ENCODE measurements at regions not wholly inside any gene's neighbourhood (a gene's known extent, or its start where the extent isn't known, plus 50 kb on each side); places are given as distances from the start of the nearest gene placed in this dataset.
"Not testable (repeated sequence)": the region's sequence is repeated elsewhere in the genome, so short reads cannot be mapped to it uniquely, and the experiment has no call there.

- ATAC-seq (no peak), DNase-seq (no peak)
- Mint-ChIP-seq H3K4me3 (no peak overlapping the region), H3K9me3 (peaks cover 7% of the 10 kb centered on the region), H3K36me3 (ENCODE audit: insufficient read depth) (no peaks in the 10 kb centered on the region), H3K27me3 (ENCODE audit: low read depth) (peaks cover 3% of the 10 kb centered on the region), H3K4me1 (ENCODE audit: low read depth) (no peaks in the 10 kb centered on the region)
Observed at GRCh38 chr5:57715296-57715695, 232.7 kb upstream of the ACTBL2 start.

GRCh38 chr5:57713535-57713934 is 230.9 kb upstream of the ACTBL2 start:
- not testable (repeated sequence) for ATAC-seq; H3K27me3 Mint-ChIP-seq (ENCODE audit: low read depth); DNase-seq; H3K4me1 Mint-ChIP-seq (ENCODE audit: low read depth); H3K36me3 Mint-ChIP-seq (ENCODE audit: insufficient read depth); H3K4me3 Mint-ChIP-seq
- peaks cover 12% of the 10 kb centered on the region for H3K9me3 Mint-ChIP-seq

- no peak for ATAC-seq
- no peak for DNase-seq
- Mint-ChIP-seq H3K36me3 (ENCODE audit: insufficient read depth) (no peaks in the 10 kb centered on the region), H3K4me1 (ENCODE audit: low read depth) (no peaks in the 10 kb centered on the region), H3K27me3 (ENCODE audit: low read depth) (peaks cover 5% of the 10 kb centered on the region), H3K4me3 (no peak overlapping the region), H3K9me3 (peaks cover 12% of the 10 kb centered on the region)
Observed at GRCh38 chr5:57711946-57712345, 229.3 kb upstream of the ACTBL2 start.

- no peaks in the 10 kb centered on the region for H3K4me1 Mint-ChIP-seq (ENCODE audit: low read depth)
- no peak for DNase-seq
- H3K9me3 Mint-ChIP-seq, result peaks cover 12% of the 10 kb centered on the region
- ATAC-seq, result no peak
- peaks cover 5% of the 10 kb centered on the region for H3K27me3 Mint-ChIP-seq (ENCODE audit: low read depth)
- H3K4me3 Mint-ChIP-seq, result no peak overlapping the region
- H3K36me3 Mint-ChIP-seq (ENCODE audit: insufficient read depth), result no peaks in the 10 kb centered on the region
Observed at GRCh38 chr5:57711471-57711870, 228.9 kb upstream of the ACTBL2 start.

- Mint-ChIP-seq H3K4me1 (ENCODE audit: low read depth) (no peaks in the 10 kb centered on the region), H3K27me3 (ENCODE audit: low read depth) (peaks cover 5% of the 10 kb centered on the region), H3K36me3 (ENCODE audit: insufficient read depth) (no peaks in the 10 kb centered on the region), H3K4me3 (no peak overlapping the region), H3K9me3 (peaks cover 12% of the 10 kb centered on the region)
- no peak for DNase-seq
- no peak for ATAC-seq
Observed at GRCh38 chr5:57710126-57710525, 227.5 kb upstream of the ACTBL2 start.

GRCh38 chr5:57705769-57706168 is 223.2 kb upstream of the ACTBL2 start:
- Mint-ChIP-seq H3K4me1 (ENCODE audit: low read depth) (no peaks in the 10 kb centered on the region), H3K36me3 (ENCODE audit: insufficient read depth) (no peaks in the 10 kb centered on the region), H3K4me3 (no peak overlapping the region), H3K27me3 (ENCODE audit: low read depth) (peaks cover 4% of the 10 kb centered on the region), H3K9me3 (peaks cover 5% of the 10 kb centered on the region)
- no peak for ATAC-seq
- DNase-seq, result no peak

GRCh38 chr5:57703721-57704120 is 221.1 kb upstream of the ACTBL2 start:
- DNase-seq (no peak), ATAC-seq (no peak)
- Mint-ChIP-seq H3K36me3 (ENCODE audit: insufficient read depth) (no peaks in the 10 kb centered on the region), H3K27me3 (ENCODE audit: low read depth) (peaks cover 2% of the 10 kb centered on the region), H3K9me3 (no peaks in the 10 kb centered on the region), H3K4me3 (no peak overlapping the region), H3K4me1 (ENCODE audit: low read depth) (no peaks in the 10 kb centered on the region)

- Mint-ChIP-seq H3K4me3 (no peak overlapping the region), H3K4me1 (ENCODE audit: low read depth) (no peaks in the 10 kb centered on the region), H3K9me3 (no peaks in the 10 kb centered on the region), H3K27me3 (ENCODE audit: low read depth) (peaks cover 2% of the 10 kb centered on the region), H3K36me3 (ENCODE audit: insufficient read depth) (no peaks in the 10 kb centered on the region)
- ATAC-seq (no peak), DNase-seq (no peak)
Observed at GRCh38 chr5:57700484-57700883, 217.9 kb upstream of the ACTBL2 start.

GRCh38 chr5:57700072-57700471 is 217.5 kb upstream of the ACTBL2 start:
- Mint-ChIP-seq H3K27me3 (ENCODE audit: low read depth) (peaks cover 2% of the 10 kb centered on the region), H3K9me3 (no peaks in the 10 kb centered on the region), H3K4me3 (no peak overlapping the region), H3K36me3 (ENCODE audit: insufficient read depth) (no peaks in the 10 kb centered on the region), H3K4me1 (ENCODE audit: low read depth) (no peaks in the 10 kb centered on the region)
- ATAC-seq (no peak), DNase-seq (no peak)

GRCh38 chr5:57698802-57699201 is 216.2 kb upstream of the ACTBL2 start:
- no peak overlapping the region for H3K4me3 Mint-ChIP-seq
- DNase-seq (no peak), ATAC-seq (no peak)
- H3K4me1 Mint-ChIP-seq (ENCODE audit: low read depth), result no peaks in the 10 kb centered on the region
- no peaks in the 10 kb centered on the region for H3K27me3 Mint-ChIP-seq (ENCODE audit: low read depth)
- H3K9me3 Mint-ChIP-seq, result no peaks in the 10 kb centered on the region
- no peaks in the 10 kb centered on the region for H3K36me3 Mint-ChIP-seq (ENCODE audit: insufficient read depth)

- Mint-ChIP-seq H3K36me3 (ENCODE audit: insufficient read depth) (no peaks in the 10 kb centered on the region), H3K4me3 (no peak overlapping the region), H3K27me3 (ENCODE audit: low read depth) (no peaks in the 10 kb centered on the region), H3K4me1 (ENCODE audit: low read depth) (no peaks in the 10 kb centered on the region), H3K9me3 (no peaks in the 10 kb centered on the region)
- DNase-seq (no peak), ATAC-seq (no peak)
Observed at GRCh38 chr5:57698086-57698485, 215.5 kb upstream of the ACTBL2 start.

- no peaks in the 10 kb centered on the region for H3K9me3 Mint-ChIP-seq
- H3K4me3 Mint-ChIP-seq, result no peak overlapping the region
- H3K27me3 Mint-ChIP-seq (ENCODE audit: low read depth), result no peaks in the 10 kb centered on the region
- no peaks in the 10 kb centered on the region for H3K36me3 Mint-ChIP-seq (ENCODE audit: insufficient read depth)
- H3K4me1 Mint-ChIP-seq (ENCODE audit: low read depth), result no peaks in the 10 kb centered on the region
- ATAC-seq, result no peak
- DNase-seq, result no peak
Observed at GRCh38 chr5:57696825-57697570, 214.4 kb upstream of the ACTBL2 start.

- ATAC-seq, result no peak
- Mint-ChIP-seq H3K9me3 (no peaks in the 10 kb centered on the region), H3K36me3 (ENCODE audit: insufficient read depth) (no peaks in the 10 kb centered on the region), H3K4me3 (no peak overlapping the region), H3K4me1 (ENCODE audit: low read depth) (no peaks in the 10 kb centered on the region), H3K27me3 (ENCODE audit: low read depth) (no peaks in the 10 kb centered on the region)
- no peak for DNase-seq
Observed at GRCh38 chr5:57696389-57696769, 213.8 kb upstream of the ACTBL2 start.

- DNase-seq, result no peak
- Mint-ChIP-seq H3K4me3 (no peak overlapping the region), H3K9me3 (no peaks in the 10 kb centered on the region), H3K36me3 (ENCODE audit: insufficient read depth) (no peaks in the 10 kb centered on the region), H3K4me1 (ENCODE audit: low read depth) (no peaks in the 10 kb centered on the region), H3K27me3 (ENCODE audit: low read depth) (no peaks in the 10 kb centered on the region)
- ATAC-seq, result no peak
Observed at GRCh38 chr5:57695706-57696388, 213.2 kb upstream of the ACTBL2 start.

GRCh38 chr5:57695179-57695578 is 212.6 kb upstream of the ACTBL2 start:
- H3K9me3 Mint-ChIP-seq, result no peaks in the 10 kb centered on the region
- no peak overlapping the region for H3K4me3 Mint-ChIP-seq
- no peaks in the 10 kb centered on the region for H3K36me3 Mint-ChIP-seq (ENCODE audit: insufficient read depth)
- ATAC-seq (no peak), DNase-seq (no peak)
- no peaks in the 10 kb centered on the region for H3K4me1 Mint-ChIP-seq (ENCODE audit: low read depth)
- no peaks in the 10 kb centered on the region for H3K27me3 Mint-ChIP-seq (ENCODE audit: low read depth)
